IMR-90 (cell line): ENCODE measurements at regions not wholly inside any gene's neighbourhood (a gene's known extent, or its start where the extent isn't known, plus 50 kb on each side); places are given as distances from the start of the nearest gene placed in this dataset.

ENCODE experiments used
- ATAC-seq: fragments of 200-7000 bp; cut with Tn5 transposase; 2 replicates; pipeline ENCODE4 v1.9.1; 2020; ENCODE audit warnings: low read depth, mild to moderate bottlenecking, moderate library complexity
- BruUV-seq: library from RNA; stranded (reverse); fragments of 400-500 nt; replicated peaks from 2 replicates; lab custom pipeline; 2021; lab: Mats Ljungman, UMichigan
- CTCF ChIA-PET: fragments of 300-600 bp; formaldehyde crosslinking; extraction: SDS; loops from one replicate; lab custom pipeline; 2021; ENCODE audit warnings: antibody characterized with exemption; lab: Yijun Ruan, JAX
- POLR2A ChIA-PET: fragments of 300-600 bp; sonication (Branson Sonifier 250); formaldehyde crosslinking; loops from one replicate; lab custom pipeline; 2022; ENCODE audit warnings: antibody characterized with exemption; ENCODE audit not compliant: unreplicated experiment; lab: Charles Lee
- DNase-seq: peaks from one replicate; pipeline ENCODE4 v3.0.0; 2013
- H2AFZ ChIP-seq: replicated peaks from 2 replicates; pipeline ENCODE3; 2013; ENCODE audit warnings: low read length, mild to moderate bottlenecking; ENCODE audit not compliant: poor library complexity
- H2AK5ac ChIP-seq: 2 replicates; pipeline ENCODE4 v1.6.1; 2013; ENCODE audit warnings: low read depth, low read length, inconsistent platforms
- H2AK9ac ChIP-seq: replicated peaks from 2 replicates; pipeline ENCODE3; 2013; ENCODE audit warnings: mild to moderate bottlenecking, low read depth, low read length, moderate library complexity; ENCODE audit not compliant: poor library complexity
- H2BK120ac ChIP-seq: 2 replicates; pipeline ENCODE4 v1.6.1; 2013; ENCODE audit warnings: low read depth, low read length, inconsistent platforms
- H2BK15ac ChIP-seq: 3 replicates; pipeline ENCODE4 v1.6.1; 2013; ENCODE audit warnings: low read depth, low read length, inconsistent platforms
- H2BK20ac ChIP-seq: 2 replicates; pipeline ENCODE4 v1.6.1; 2013; ENCODE audit warnings: low read depth, mild to moderate bottlenecking, inconsistent platforms, low read length, moderate library complexity
- H2BK5ac ChIP-seq: 2 replicates; pipeline ENCODE4 v1.6.1; 2013; ENCODE audit warnings: mild to moderate bottlenecking, low read depth, low read length, inconsistent platforms; ENCODE audit not compliant: poor library complexity, severe bottlenecking
- H3K14ac ChIP-seq: replicated peaks from 2 replicates; pipeline ENCODE4 v1.6.1; 2013; ENCODE audit warnings: low read depth, low read length, inconsistent platforms
- H3K18ac ChIP-seq: 2 replicates; pipeline ENCODE4 v1.6.1; 2013; ENCODE audit warnings: low read depth, low read length, control low read depth
- H3K23ac ChIP-seq: 2 replicates; pipeline ENCODE4 v1.6.1; 2013; ENCODE audit warnings: low read depth, low read length, inconsistent platforms
- H3K27ac ChIP-seq: 2 replicates; pipeline ENCODE4 v1.5.1; 2013; ENCODE audit warnings: mild to moderate bottlenecking, control low read depth, low read length; ENCODE audit not compliant: insufficient read depth
- H3K27me3 ChIP-seq: 2 replicates; pipeline ENCODE4 v1.6.1; 2013; ENCODE audit warnings: low read length; ENCODE audit not compliant: control insufficient read depth, insufficient read depth
- H3K36me3 ChIP-seq: 2 replicates; pipeline ENCODE4 v1.6.1; 2013; ENCODE audit warnings: low read length, mixed read lengths; ENCODE audit not compliant: control insufficient read depth, insufficient read depth
- H3K4ac ChIP-seq: 2 replicates; pipeline ENCODE4 v1.6.1; 2013; ENCODE audit warnings: low read depth, low read length, inconsistent platforms
- H3K4me1 ChIP-seq: 2 replicates; pipeline ENCODE4 v1.6.1; 2013; ENCODE audit warnings: low read length, mixed read lengths; ENCODE audit not compliant: control insufficient read depth, insufficient read depth
- H3K4me2 ChIP-seq: 2 replicates; pipeline ENCODE4 v1.6.1; 2013; ENCODE audit warnings: low read depth, mild to moderate bottlenecking, control low read depth, low read length, moderate library complexity
- H3K4me3 ChIP-seq: 2 replicates; pipeline ENCODE4 v1.5.1; 2013; ENCODE audit warnings: low read depth, mild to moderate bottlenecking, control low read depth, low read length, moderate library complexity; ENCODE audit not compliant: insufficient read depth
- H3K56ac ChIP-seq: 2 replicates; pipeline ENCODE4 v1.6.1; 2013; ENCODE audit warnings: low read length, inconsistent platforms; ENCODE audit not compliant: insufficient read depth; ENCODE audit errors: extremely low read depth
- H3K79me1 ChIP-seq, 2 experiments: 2 replicates each; pipeline ENCODE4 v1.6.1; 2013; ENCODE audit warnings: low read length in 2 of 2, inconsistent platforms in 1 of 2, low read depth in 1 of 2
- H3K9ac ChIP-seq: 2 replicates; pipeline ENCODE4 v1.6.1; 2013; ENCODE audit warnings: low read depth, low read length, control low read depth
- H3K9me1 ChIP-seq: 2 replicates; pipeline ENCODE4 v1.6.1; 2013; ENCODE audit warnings: low read length, inconsistent platforms; ENCODE audit not compliant: insufficient read depth
- H3K9me3 ChIP-seq: 2 replicates; pipeline ENCODE4 v1.6.1; 2013; ENCODE audit warnings: low read length; ENCODE audit not compliant: control insufficient read depth, insufficient read depth
- H4K20me1 ChIP-seq: 2 replicates; pipeline ENCODE4 v1.6.1; 2013; ENCODE audit warnings: low read length, inconsistent platforms; ENCODE audit not compliant: insufficient read depth
- H4K5ac ChIP-seq: 2 replicates; pipeline ENCODE4 v1.6.1; 2013; ENCODE audit warnings: mild to moderate bottlenecking, low read depth, low read length, control low read depth
- H4K8ac ChIP-seq, 2 experiments: 2 replicates each; pipeline ENCODE4 v1.6.1; 2013; ENCODE audit warnings: low read depth in 2 of 2, low read length in 2 of 2, control low read depth in 1 of 2, inconsistent platforms in 1 of 2
- H4K91ac ChIP-seq: 2 replicates; pipeline ENCODE4 v1.6.1; 2013; ENCODE audit warnings: low read depth, low read length, inconsistent platforms; ENCODE audit not compliant: insufficient read depth
- CEBPB ChIP-seq: IDR thresholded peaks from 2 replicates; pipeline ENCODE4 v1.6.1; 2012; ENCODE audit warnings: low read depth, low read length, improper control_type of control experiment
- CHD1 ChIP-seq: IDR thresholded peaks from 2 replicates; pipeline ENCODE4 v1.6.1; 2012; ENCODE audit warnings: low read depth, low read length, improper control_type of control experiment
- MAFK ChIP-seq: IDR thresholded peaks from 2 replicates; pipeline ENCODE4 v1.6.1; 2012; ENCODE audit warnings: low read depth, low read length, improper control_type of control experiment
- MXI1 ChIP-seq: IDR thresholded peaks from 2 replicates; pipeline ENCODE4 v1.6.1; 2012; ENCODE audit warnings: low read depth, mild to moderate bottlenecking, low read length, moderate library complexity, borderline replicate concordance
- NFE2L2 ChIP-seq: fragments of 150-350 bp; IDR thresholded peaks from 2 replicates; pipeline ENCODE4 v1.6.1; 2016; ENCODE audit warnings: low read depth, mild to moderate bottlenecking, low read length
- WGBS, 2 experiments: methylation state at CpG; one replicate each; pipeline versions ENCODE4 v1.1.5 to v1.1.7; 2013; ENCODE audit warnings: missing lambda C conversion rate in 2 of 2; ENCODE audit not compliant: insufficient read length in 1 of 2; ENCODE audit errors: extremely low coverage in 2 of 2; 5-methylcytosine and 5-hydroxymethylcytosine counted together
- dilution Hi-C: fragments of 300-500 bp; cut with HindIII; formaldehyde crosslinking; loops from one replicate; pipeline ENCODE4 v1.14.3; 2018; ENCODE audit warnings: low sequenced_read_pairs; ENCODE audit not compliant: unreplicated experiment
- in situ Hi-C: fragments of 300-500 bp; cut with MboI; formaldehyde crosslinking; loops from 3 replicates; pipeline ENCODE4 v1.14.3; 2019; ENCODE audit warnings: low sequenced_read_pairs, inconsistent platforms, mixed read lengths
- intact Hi-C: fragments of 100-400 bp; cut with micrococcal nuclease; formaldehyde crosslinking; loops from 2 replicates; pipeline ENCODE4 v1.10.0; 2022

DNA sequence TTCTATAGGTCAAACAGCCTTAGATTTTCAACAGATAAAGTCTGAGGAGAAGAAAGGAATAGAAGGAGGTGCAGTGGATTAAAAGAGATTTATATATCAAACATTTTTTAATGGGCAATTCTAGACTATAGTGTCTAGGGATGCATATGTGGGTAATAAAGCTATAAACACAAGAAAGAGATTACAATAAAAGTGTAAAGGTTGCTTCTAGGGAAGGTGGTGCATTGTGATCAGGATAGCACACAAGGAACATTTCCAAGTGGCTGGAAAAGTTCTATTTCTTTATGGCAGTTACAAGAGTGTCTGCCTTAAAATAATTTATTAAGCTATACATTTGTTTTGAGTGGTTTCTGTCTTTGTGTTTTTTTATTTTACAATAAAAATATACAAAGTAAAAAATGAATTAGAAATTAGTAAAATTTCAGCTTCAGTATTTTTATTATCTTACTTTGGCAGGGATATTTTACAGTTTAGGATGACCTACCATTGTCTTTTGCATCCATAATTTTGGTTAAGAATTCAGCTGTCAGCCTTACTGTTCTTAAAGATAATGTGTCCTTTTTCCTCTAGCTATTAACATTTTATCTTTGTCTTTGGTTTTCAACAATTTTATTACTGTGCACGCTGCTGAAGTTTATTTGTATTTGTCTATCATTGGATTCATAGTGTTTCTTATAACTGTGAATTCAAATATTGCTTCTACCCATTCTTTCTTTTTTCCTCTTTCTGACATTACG is 221.8 kb downstream of the LACC1 start:
- H3K27me3 ChIP-seq = peaks cover 4% of the 10 kb centered on the region; the same call in 1 of the 2 replicates
- no peak overlapping the region for H4K5ac ChIP-seq
- no peak overlapping the region for H2AK5ac ChIP-seq
- no peak overlapping the region for H2BK15ac ChIP-seq
- H2BK120ac ChIP-seq = no peak overlapping the region
- H2BK5ac ChIP-seq = no peak overlapping the region
- POLR2A ChIA-PET = no interaction called here
- WGBS, 2 experiments = no CpG with 5 or more reads among the region's 2 CpGs
- H2AK9ac ChIP-seq = no peak overlapping the region
- no peak overlapping the region for H2AFZ ChIP-seq
- no peak overlapping the region for H2BK20ac ChIP-seq
- in situ Hi-C loops (no loop called here), dilution Hi-C loops (no loop called here), intact Hi-C loops (no loop called here)
- no peak overlapping the region for H4K8ac ChIP-seq
- no peak overlapping the region for H3K9ac ChIP-seq
- H3K18ac ChIP-seq = no peak overlapping the region
- TF ChIP-seq MXI1 (no peak), MAFK (no peak), NFE2L2 (no peak), CEBPB (no peak), CHD1 (no peak)
- no peaks in the 10 kb centered on the region for H3K9me1 ChIP-seq
- no peaks in the 10 kb centered on the region for H3K36me3 ChIP-seq
- no peak overlapping the region for H3K27ac ChIP-seq
- no peak overlapping the region for H3K4me3 ChIP-seq
- no peak overlapping the region for H3K14ac ChIP-seq
- H3K4me2 ChIP-seq = no peak overlapping the region
- no peak overlapping the region for H3K23ac ChIP-seq
- H3K4ac ChIP-seq = no peak overlapping the region
- DNase-seq (no peak), ATAC-seq (no peak)
- H3K56ac ChIP-seq = no peak overlapping the region
- H4K91ac ChIP-seq = no peak overlapping the region
- H3K4me1 ChIP-seq = no peaks in the 10 kb centered on the region; the same call in 1 of the 2 replicates
- H4K20me1 ChIP-seq = no peaks in the 10 kb centered on the region
- BruUV-seq = no TSS peak
- peaks cover 4% of the 10 kb centered on the region; the same call in 1 of the 2 replicates for H3K9me3 ChIP-seq
- H3K79me1 ChIP-seq = no peaks in the 10 kb centered on the region
- CTCF ChIA-PET = no interaction called here
